H9 (cell line): ENCODE measurements at regions not wholly inside any gene's neighbourhood (a gene's known extent, or its start where the extent isn't known, plus 50 kb on each side); places are given as distances from the start of the nearest gene placed in this dataset.

Experiments used
- DNase-seq: peaks from one replicate; pipeline ENCODE4 v3.0.0-alpha.2; 2017
- H2AFZ ChIP-seq: one replicate; pipeline ENCODE4 v1.6.1; 2013; ENCODE audit warnings: mild to moderate bottlenecking, low read length, control low read depth, moderate library complexity
- H2AK5ac ChIP-seq: 2 replicates; pipeline ENCODE4 v1.6.1; 2013; ENCODE audit warnings: low read length, control low read depth, mixed read lengths; ENCODE audit not compliant: insufficient read length
- H2BK120ac ChIP-seq: one replicate; pipeline ENCODE4 v1.6.1; 2013; ENCODE audit warnings: low read depth, mild to moderate bottlenecking, low read length, control low read depth, inconsistent platforms; ENCODE audit not compliant: poor library complexity, severe bottlenecking
- H2BK12ac ChIP-seq: 2 replicates; pipeline ENCODE4 v1.6.1; 2013; ENCODE audit warnings: low read length, control low read depth, mixed read lengths, low read depth; ENCODE audit not compliant: insufficient read length
- H2BK15ac ChIP-seq: 2 replicates; pipeline ENCODE4 v1.6.1; 2013; ENCODE audit warnings: low read depth, low read length, control low read depth
- H2BK20ac ChIP-seq: one replicate; pipeline ENCODE4 v1.6.1; 2013; ENCODE audit warnings: low read depth, mild to moderate bottlenecking, low read length, control low read depth, inconsistent platforms; ENCODE audit not compliant: poor library complexity, severe bottlenecking
- H2BK5ac ChIP-seq: 2 replicates; pipeline ENCODE4 v1.6.1; 2013; ENCODE audit warnings: low read length, control low read depth, mixed read lengths; ENCODE audit not compliant: insufficient read length
- H3K14ac ChIP-seq: 2 replicates; pipeline ENCODE4 v1.6.1; 2013; ENCODE audit warnings: low read length, control low read depth; ENCODE audit not compliant: insufficient read depth
- H3K18ac ChIP-seq: 2 replicates; pipeline ENCODE4 v1.6.1; 2013; ENCODE audit warnings: low read depth, mild to moderate bottlenecking, mixed read lengths, low read length, control low read depth; ENCODE audit not compliant: insufficient read length
- H3K23ac ChIP-seq: 2 replicates; pipeline ENCODE4 v1.6.1; 2013; ENCODE audit warnings: low read length, control low read depth, mixed read lengths, low read depth; ENCODE audit not compliant: insufficient read length
- H3K23me2 ChIP-seq: 2 replicates; pipeline ENCODE4 v1.6.1; 2013; ENCODE audit warnings: low read depth, mild to moderate bottlenecking, mixed read lengths, low read length, control low read depth; ENCODE audit not compliant: insufficient read length, poor library complexity, severe bottlenecking
- H3K27ac ChIP-seq: 2 replicates; pipeline ENCODE4 v1.5.1; 2013; ENCODE audit warnings: low read length, control low read depth, mixed read lengths, low read depth; ENCODE audit not compliant: insufficient read length
- H3K27me3 ChIP-seq: 2 replicates; pipeline ENCODE4 v1.6.1; 2013; ENCODE audit warnings: low read length, control low read depth, inconsistent platforms; ENCODE audit not compliant: insufficient read depth
- H3K4ac ChIP-seq: 2 replicates; pipeline ENCODE4 v1.6.1; 2013; ENCODE audit warnings: low read depth, mild to moderate bottlenecking, control low read depth, inconsistent platforms, low read length, moderate library complexity
- H3K4me1 ChIP-seq: 2 replicates; pipeline ENCODE4 v1.6.1; 2013; ENCODE audit warnings: low read length, control low read depth, inconsistent platforms; ENCODE audit not compliant: insufficient read depth
- H3K4me2 ChIP-seq: 2 replicates; pipeline ENCODE4 v1.6.1; 2013; ENCODE audit warnings: low read length, control low read depth, mixed read lengths; ENCODE audit not compliant: insufficient read length, insufficient read depth
- H3K56ac ChIP-seq: 2 replicates; pipeline ENCODE4 v1.6.1; 2013; ENCODE audit warnings: low read depth, mild to moderate bottlenecking, mixed read lengths, low read length, control low read depth; ENCODE audit not compliant: insufficient read length
- H3K79me1 ChIP-seq: 2 replicates; pipeline ENCODE4 v1.6.1; 2013; ENCODE audit warnings: low read depth, mild to moderate bottlenecking, moderate library complexity, low read length, control low read depth, inconsistent platforms; ENCODE audit not compliant: insufficient read depth, poor library complexity, severe bottlenecking
- H3K79me2 ChIP-seq: 2 replicates; pipeline ENCODE4 v1.6.1; 2013; ENCODE audit warnings: low read length, control low read depth, inconsistent platforms; ENCODE audit not compliant: insufficient read depth
- H3K9ac ChIP-seq: 2 replicates; pipeline ENCODE4 v1.6.1; 2013; ENCODE audit warnings: low read length, control low read depth, mixed read lengths; ENCODE audit not compliant: insufficient read length; ENCODE audit errors: extremely low read depth
- H3K9me3 ChIP-seq: one replicate; pipeline ENCODE4 v1.6.1; 2013; ENCODE audit warnings: low read depth, low read length, inconsistent platforms; ENCODE audit not compliant: control insufficient read depth
- H3T11ph ChIP-seq: one replicate; pipeline ENCODE4 v1.6.1; 2013; ENCODE audit warnings: mild to moderate bottlenecking, low read length, control low read depth, inconsistent platforms
- H4K20me1 ChIP-seq: one replicate; pipeline ENCODE4 v1.6.1; 2013; ENCODE audit not compliant: control insufficient read depth, insufficient read length, insufficient read depth
- H4K5ac ChIP-seq: 2 replicates; pipeline ENCODE4 v1.6.1; 2013; ENCODE audit warnings: low read depth, mild to moderate bottlenecking, mixed read lengths, low read length, control low read depth; ENCODE audit not compliant: insufficient read length
- H4K8ac ChIP-seq: replicated peaks from 2 replicates; pipeline ENCODE4 v1.6.1; 2013; ENCODE audit warnings: low read length, control low read depth, mixed read lengths, low read depth; ENCODE audit not compliant: insufficient read length
- H4K91ac ChIP-seq: 2 replicates; pipeline ENCODE4 v1.6.1; 2013; ENCODE audit warnings: low read depth, mild to moderate bottlenecking, moderate library complexity, mixed read lengths, low read length, control low read depth; ENCODE audit not compliant: insufficient read length
- H3K27ac Mint-ChIP-seq, 3 experiments: 2 replicates in 2 of 3; 3 replicates in 1 of 3; pipeline ENCODE4 v1.8.0; 2020 to 2021; ENCODE audit warnings: mixed read lengths in 3 of 3, mild to moderate bottlenecking in 1 of 3, moderate library complexity in 1 of 3
- H3K27me3 Mint-ChIP-seq: 2 replicates; pipeline ENCODE4 v1.8.0; 2021; ENCODE audit warnings: low read depth, mild to moderate bottlenecking, moderate library complexity, mixed read lengths
- H3K36me3 Mint-ChIP-seq, 3 experiments: 2 replicates in 2 of 3; 3 replicates in 1 of 3; pipeline ENCODE4 v1.8.0; 2020 to 2021; ENCODE audit warnings: low read depth in 3 of 3, mixed read lengths in 3 of 3; ENCODE audit not compliant: insufficient read depth in 1 of 3
- H3K4me1 Mint-ChIP-seq, 2 experiments: 2 replicates each; pipeline ENCODE4 v1.8.0; 2020; ENCODE audit warnings: mixed read lengths in 2 of 2
- H3K4me3 Mint-ChIP-seq, 2 experiments: 2 replicates in 1 of 2; 3 replicates in 1 of 2; pipeline ENCODE4 v1.8.0; 2020 to 2021; ENCODE audit warnings: mild to moderate bottlenecking in 2 of 2, mixed read lengths in 2 of 2, moderate library complexity in 1 of 2
- H3K9me3 Mint-ChIP-seq, 2 experiments: 2 replicates in 1 of 2; 3 replicates in 1 of 2; pipeline ENCODE4 v1.8.0; 2020; ENCODE audit warnings: mild to moderate bottlenecking in 2 of 2, mixed read lengths in 2 of 2, moderate library complexity in 1 of 2
- WGBS: extraction: QIAGEN DNeasy Blood & Tissue Kit; methylation state at CpG from one replicate; pipeline ENCODE4 v1.1.7; 2013; ENCODE audit warnings: missing lambda C conversion rate, low lambda C conversion rate, mixed read lengths; ENCODE audit not compliant: insufficient read length; ENCODE audit errors: extremely low coverage; 5-methylcytosine and 5-hydroxymethylcytosine counted together
- TF ChIP-seq, protein P1 (sequence below): fragments of 200-600 bp; sonication (generic); conservative IDR thresholded peaks from 3 replicates; pipeline ENCODE4 v1.8.0; 2021; ENCODE audit warnings: antibody characterized with exemption, mild to moderate bottlenecking

DNA sequence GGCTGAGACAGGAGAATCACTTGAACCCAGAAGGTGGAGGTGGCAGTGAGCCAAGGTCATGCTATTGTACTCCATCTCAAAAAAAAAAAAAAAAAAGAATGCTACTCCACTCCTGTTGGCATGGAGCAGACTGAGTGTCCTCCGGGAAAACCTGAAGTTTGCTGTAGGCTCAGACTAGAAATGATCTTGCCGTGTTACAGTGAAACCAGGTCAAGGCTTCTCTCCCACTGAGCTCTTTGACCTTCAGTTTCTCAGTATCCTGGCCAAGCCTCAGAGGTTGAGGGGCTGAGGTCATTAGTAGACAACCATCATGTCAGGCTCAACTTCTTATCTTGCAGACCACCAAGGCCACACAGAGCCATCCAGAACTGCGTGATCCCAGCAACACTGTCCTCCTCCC lies 348.6 kb upstream of the ZNF32 start:
- peaks cover 10 to 24% (median 10%) of the 10 kb centered on the region in 3 experiments for H3K36me3 Mint-ChIP-seq
- no peak overlapping the region for H3T11ph ChIP-seq
- H2BK20ac ChIP-seq = no peak overlapping the region
- H3K18ac ChIP-seq = no peak overlapping the region
- DNase-seq = no peak
- H3K9me3 Mint-ChIP-seq = peaks cover 29 to 30% of the 10 kb centered on the region in 2 experiments
- H3K27ac ChIP-seq = no peak overlapping the region
- no peak overlapping the region for H4K8ac ChIP-seq
- no peaks in the 10 kb centered on the region for H3K27me3 ChIP-seq
- peaks cover 5% of the 10 kb centered on the region for H3K27me3 Mint-ChIP-seq
- peaks cover 9% of the 10 kb centered on the region for H3K9me3 ChIP-seq
- no peaks in the 10 kb centered on the region for H3K4me1 Mint-ChIP-seq
- H2BK5ac ChIP-seq = no peak overlapping the region
- H2BK15ac ChIP-seq = no peak overlapping the region
- no peak overlapping the region for H2AFZ ChIP-seq
- H4K5ac ChIP-seq = no peak overlapping the region
- no peak overlapping the region for H3K9ac ChIP-seq
- TF ChIP-seq, protein P1, sequence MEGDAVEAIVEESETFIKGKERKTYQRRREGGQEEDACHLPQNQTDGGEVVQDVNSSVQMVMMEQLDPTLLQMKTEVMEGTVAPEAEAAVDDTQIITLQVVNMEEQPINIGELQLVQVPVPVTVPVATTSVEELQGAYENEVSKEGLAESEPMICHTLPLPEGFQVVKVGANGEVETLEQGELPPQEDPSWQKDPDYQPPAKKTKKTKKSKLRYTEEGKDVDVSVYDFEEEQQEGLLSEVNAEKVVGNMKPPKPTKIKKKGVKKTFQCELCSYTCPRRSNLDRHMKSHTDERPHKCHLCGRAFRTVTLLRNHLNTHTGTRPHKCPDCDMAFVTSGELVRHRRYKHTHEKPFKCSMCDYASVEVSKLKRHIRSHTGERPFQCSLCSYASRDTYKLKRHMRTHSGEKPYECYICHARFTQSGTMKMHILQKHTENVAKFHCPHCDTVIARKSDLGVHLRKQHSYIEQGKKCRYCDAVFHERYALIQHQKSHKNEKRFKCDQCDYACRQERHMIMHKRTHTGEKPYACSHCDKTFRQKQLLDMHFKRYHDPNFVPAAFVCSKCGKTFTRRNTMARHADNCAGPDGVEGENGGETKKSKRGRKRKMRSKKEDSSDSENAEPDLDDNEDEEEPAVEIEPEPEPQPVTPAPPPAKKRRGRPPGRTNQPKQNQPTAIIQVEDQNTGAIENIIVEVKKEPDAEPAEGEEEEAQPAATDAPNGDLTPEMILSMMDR = no peak
- no peaks in the 10 kb centered on the region for H3K79me2 ChIP-seq
- H3K14ac ChIP-seq = no peak overlapping the region
- no CpG with 5 or more reads among the region's 3 CpGs for WGBS
- no peaks in the 10 kb centered on the region for H3K4me1 ChIP-seq
- no peak overlapping the region for H3K56ac ChIP-seq
- no peak overlapping the region for H2BK12ac ChIP-seq
- no peak overlapping the region for H4K91ac ChIP-seq
- no peak overlapping the region for H3K4ac ChIP-seq
- H3K4me2 ChIP-seq = no peak overlapping the region
- no peak overlapping the region for H2AK5ac ChIP-seq
- no peak overlapping the region for H3K4me3 Mint-ChIP-seq
- H3K79me1 ChIP-seq = no peaks in the 10 kb centered on the region
- no peak overlapping the region for H2BK120ac ChIP-seq
- H3K23ac ChIP-seq = no peak overlapping the region
- no peak overlapping the region; a peak in 1 of 7 replicates for H3K27ac Mint-ChIP-seq
- no peaks in the 10 kb centered on the region for H4K20me1 ChIP-seq
- no peaks in the 10 kb centered on the region for H3K23me2 ChIP-seq
